ENCODE measurements at regions not wholly inside any gene's neighbourhood (a gene's known extent, or its start where the extent isn't known, plus 50 kb on each side); places are given as distances from the start of the nearest gene placed in this dataset.
"Not testable (repeated sequence)": the region's sequence is repeated elsewhere in the genome, so short reads cannot be mapped to it uniquely, and the experiment has no call there.

DNA sequence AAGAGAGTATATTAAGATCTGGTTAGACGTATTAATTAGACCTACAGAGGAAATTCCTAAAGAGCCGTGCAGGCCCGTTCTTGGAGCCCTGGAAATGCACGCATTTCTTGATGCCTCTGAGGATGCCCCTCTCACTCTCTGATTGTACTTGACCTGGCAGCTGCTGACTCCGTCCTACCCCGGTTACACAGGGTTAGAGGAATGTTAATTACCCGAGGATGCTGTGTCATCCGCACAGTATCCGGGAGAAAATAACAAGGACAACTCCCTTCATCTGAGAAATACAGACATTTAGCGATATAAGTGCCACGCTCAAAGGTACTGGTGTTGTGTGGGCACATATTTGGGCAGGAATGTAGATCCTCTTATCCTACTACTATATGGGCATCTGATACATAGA, 404.6 kb upstream of the FAT1 start:
- peak; percentile 74 for DNase-seq (ENCODE audit: low read depth, low spot score)
- TF ChIP-seq, protein P1, sequence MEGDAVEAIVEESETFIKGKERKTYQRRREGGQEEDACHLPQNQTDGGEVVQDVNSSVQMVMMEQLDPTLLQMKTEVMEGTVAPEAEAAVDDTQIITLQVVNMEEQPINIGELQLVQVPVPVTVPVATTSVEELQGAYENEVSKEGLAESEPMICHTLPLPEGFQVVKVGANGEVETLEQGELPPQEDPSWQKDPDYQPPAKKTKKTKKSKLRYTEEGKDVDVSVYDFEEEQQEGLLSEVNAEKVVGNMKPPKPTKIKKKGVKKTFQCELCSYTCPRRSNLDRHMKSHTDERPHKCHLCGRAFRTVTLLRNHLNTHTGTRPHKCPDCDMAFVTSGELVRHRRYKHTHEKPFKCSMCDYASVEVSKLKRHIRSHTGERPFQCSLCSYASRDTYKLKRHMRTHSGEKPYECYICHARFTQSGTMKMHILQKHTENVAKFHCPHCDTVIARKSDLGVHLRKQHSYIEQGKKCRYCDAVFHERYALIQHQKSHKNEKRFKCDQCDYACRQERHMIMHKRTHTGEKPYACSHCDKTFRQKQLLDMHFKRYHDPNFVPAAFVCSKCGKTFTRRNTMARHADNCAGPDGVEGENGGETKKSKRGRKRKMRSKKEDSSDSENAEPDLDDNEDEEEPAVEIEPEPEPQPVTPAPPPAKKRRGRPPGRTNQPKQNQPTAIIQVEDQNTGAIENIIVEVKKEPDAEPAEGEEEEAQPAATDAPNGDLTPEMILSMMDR (IDR thresholded peaks at IDR 0.05; ENCODE audit: low read depth, low read length) = no peak
- H3K4me3 ChIP-seq (ENCODE audit: low read depth, low read length) = no peak overlapping the region
- in situ Hi-C loops (cut with HindIII; ENCODE audit: low sequenced_read_pairs) = no loop called here

DNA sequence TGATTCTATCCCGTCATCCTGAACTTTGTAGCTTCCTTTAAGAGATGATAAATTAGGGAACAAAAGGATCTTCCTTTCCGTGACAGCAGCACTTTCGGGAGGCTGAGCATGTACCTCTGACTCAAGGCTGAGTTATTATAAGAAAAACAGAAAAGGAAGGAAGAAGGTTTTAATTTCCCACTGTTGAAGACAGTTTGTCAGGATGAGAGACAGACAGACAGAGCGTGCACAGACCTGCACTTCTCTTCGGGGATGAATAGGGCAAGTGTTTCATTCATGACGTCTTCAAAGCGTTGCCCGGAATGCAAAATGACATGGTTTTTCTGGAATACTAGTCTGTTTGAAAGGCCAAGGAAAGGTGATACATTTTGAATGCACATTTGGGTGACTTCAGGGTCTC, 405.3 kb upstream of the FAT1 start:
- in situ Hi-C loops (cut with HindIII; ENCODE audit: low sequenced_read_pairs) = no loop called here
- TF ChIP-seq, protein P1 (IDR thresholded peaks at IDR 0.05; ENCODE audit: low read depth, low read length) = no peak
- no peak overlapping the region for H3K4me3 ChIP-seq (ENCODE audit: low read depth, low read length)
- peak; percentile 73 for DNase-seq (ENCODE audit: low read depth, low spot score)

DNA sequence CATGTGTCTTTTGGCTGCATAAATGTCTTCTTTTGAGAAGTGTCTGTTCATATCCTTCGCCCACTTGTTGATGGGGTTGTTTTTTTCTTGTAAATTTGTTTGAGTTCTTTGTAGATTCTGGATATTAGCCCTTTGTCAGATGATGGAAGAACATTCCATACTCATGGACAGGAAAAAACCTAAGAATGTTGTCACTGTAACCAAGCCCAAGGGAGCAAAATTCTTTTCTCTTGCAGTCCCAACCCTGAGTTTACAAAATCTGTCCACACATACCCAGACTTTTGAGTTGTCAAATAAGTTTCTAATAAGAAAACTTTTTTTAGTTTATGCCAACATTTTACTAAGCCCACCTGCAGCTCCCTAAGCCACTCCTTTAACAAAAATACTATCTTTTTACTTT, 408.2 kb upstream of the FAT1 start:
- H3K4me3 ChIP-seq (ENCODE audit: low read depth, low read length); DNase-seq (ENCODE audit: low read depth, low spot score); in situ Hi-C loops (cut with HindIII; ENCODE audit: low sequenced_read_pairs): not testable (repeated sequence)

DNA sequence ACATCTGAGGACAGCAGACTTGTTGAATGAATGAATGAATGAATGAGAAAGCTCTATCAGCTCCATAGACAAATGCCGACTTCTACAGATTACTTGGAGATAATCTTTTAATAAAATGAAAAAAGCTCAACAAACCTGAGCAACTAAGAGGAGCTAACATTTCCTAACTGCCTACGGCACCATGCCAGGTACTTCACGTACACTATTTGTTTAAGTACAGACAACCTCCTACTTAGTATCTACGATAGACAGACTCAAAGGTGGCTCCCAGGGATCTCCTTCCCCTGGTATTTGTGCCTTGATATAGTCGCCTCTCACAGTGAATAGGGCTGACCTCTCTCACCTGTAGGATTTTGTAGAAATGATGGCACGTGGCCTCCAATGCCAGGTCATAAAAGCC, 412.2 kb upstream of the FAT1 start:
- H3K4me3 ChIP-seq (ENCODE audit: low read depth, low read length) = no peak overlapping the region
- in situ Hi-C loops (cut with HindIII; ENCODE audit: low sequenced_read_pairs) = no loop called here
- TF ChIP-seq, protein P1 (IDR thresholded peaks at IDR 0.05; ENCODE audit: low read depth, low read length) = no peak
- no peak for DNase-seq (ENCODE audit: low read depth, low spot score)

DNA sequence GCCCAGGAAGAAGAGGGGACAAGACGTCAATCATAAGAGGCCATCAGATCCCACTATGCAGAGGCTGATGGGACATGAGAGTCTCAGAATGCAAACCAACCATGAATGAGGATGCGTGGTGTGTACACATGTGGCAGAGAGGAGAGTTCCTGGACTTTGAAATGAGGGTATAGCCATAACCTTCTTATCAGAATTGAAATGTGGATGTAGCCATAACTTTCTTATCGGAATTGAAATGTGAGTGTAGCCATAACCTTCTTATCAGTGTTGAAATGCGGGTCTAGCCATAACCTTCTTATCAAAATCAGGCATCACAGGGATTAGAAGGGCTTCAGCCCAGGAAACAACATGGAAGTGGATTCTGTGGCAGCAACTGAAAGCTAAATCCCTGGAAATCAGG, 415.5 kb upstream of the FAT1 start:
- in situ Hi-C loops (cut with HindIII; ENCODE audit: low sequenced_read_pairs) = no loop called here
- H3K4me3 ChIP-seq (ENCODE audit: low read depth, low read length) = no peak overlapping the region
- TF ChIP-seq, protein P1 (IDR thresholded peaks at IDR 0.05; ENCODE audit: low read depth, low read length) = no peak
- no peak for DNase-seq (ENCODE audit: low read depth, low spot score)

DNA sequence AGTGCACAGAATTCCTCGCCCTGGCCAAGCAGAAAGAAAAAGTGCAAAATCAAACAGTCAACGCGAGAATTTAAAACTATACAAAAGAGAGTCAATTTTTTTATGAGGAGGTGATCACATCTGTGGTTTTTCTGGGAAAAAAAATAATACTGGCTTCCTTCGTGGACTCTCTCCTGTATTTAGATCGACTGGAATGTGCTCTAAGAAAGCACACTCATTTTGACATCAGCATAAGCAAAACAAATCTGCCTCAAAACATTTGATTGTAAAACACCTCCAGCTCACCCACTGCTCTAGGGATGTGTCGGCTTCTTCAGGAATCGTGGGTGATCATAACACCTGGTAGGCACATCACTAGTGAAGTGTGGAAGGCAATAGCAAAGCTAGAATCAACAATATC, 417.4 kb upstream of the FAT1 start:
- H3K4me3 ChIP-seq (ENCODE audit: low read depth, low read length) = no peak overlapping the region
- in situ Hi-C loops (cut with HindIII; ENCODE audit: low sequenced_read_pairs) = no loop called here
- DNase-seq (ENCODE audit: low read depth, low spot score) = peak; percentile 37
- TF ChIP-seq, protein P1 (IDR thresholded peaks at IDR 0.05; ENCODE audit: low read depth, low read length) = no peak

DNA sequence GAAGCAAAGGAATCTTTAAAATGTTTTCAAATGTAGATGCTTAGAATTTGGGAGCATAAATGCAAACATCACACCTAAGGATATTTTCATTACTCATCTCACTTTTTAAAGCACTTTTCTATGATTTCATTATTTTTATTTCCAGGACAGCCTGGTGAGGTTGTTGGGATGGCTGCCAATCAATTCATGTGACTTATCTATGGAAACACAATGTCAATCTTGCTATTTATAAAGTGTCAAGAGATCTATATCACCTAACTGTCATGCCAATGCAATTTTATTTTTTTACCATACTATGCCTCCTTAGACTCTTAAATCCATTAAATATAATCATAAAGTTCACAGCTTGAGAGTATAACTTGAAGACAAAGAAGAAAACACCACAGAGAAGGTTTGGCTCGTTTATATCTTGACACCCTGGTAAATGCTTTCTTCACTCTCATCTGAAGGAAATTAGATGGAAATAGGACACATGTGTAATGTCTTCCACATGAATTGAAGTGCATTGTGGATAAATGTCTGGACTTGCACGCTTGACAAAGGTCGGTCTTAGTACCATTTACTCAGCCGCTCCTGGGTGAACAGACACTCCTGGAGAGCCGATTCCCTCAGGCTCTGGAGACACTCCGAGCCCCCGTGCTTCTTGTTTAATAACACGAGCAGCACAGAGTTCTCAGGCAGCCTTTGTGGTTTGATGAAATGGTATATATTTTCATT, 425.7 kb upstream of the FAT1 start:
- in situ Hi-C loops (cut with HindIII; ENCODE audit: low sequenced_read_pairs) = no loop called here
- H3K4me3 ChIP-seq (ENCODE audit: low read depth, low read length) = no peak overlapping the region
- no peak for DNase-seq (ENCODE audit: low read depth, low spot score)
- TF ChIP-seq, protein P1 (IDR thresholded peaks at IDR 0.05; ENCODE audit: low read depth, low read length) = no peak

Measured in astrocyte of the spinal cord (primary cell).